H9 (cell line): ENCODE measurements at regions not wholly inside any gene's neighbourhood (a gene's known extent, or its start where the extent isn't known, plus 50 kb on each side); places are given as distances from the start of the nearest gene placed in this dataset.

Experiments used
- DNase-seq: peaks from one replicate; pipeline ENCODE4 v3.0.0-alpha.2; 2017
- H2AFZ ChIP-seq: one replicate; pipeline ENCODE4 v1.6.1; 2013; ENCODE audit warnings: mild to moderate bottlenecking, low read length, control low read depth, moderate library complexity
- H2AK5ac ChIP-seq: 2 replicates; pipeline ENCODE4 v1.6.1; 2013; ENCODE audit warnings: low read length, control low read depth, mixed read lengths; ENCODE audit not compliant: insufficient read length
- H2BK120ac ChIP-seq: one replicate; pipeline ENCODE4 v1.6.1; 2013; ENCODE audit warnings: low read depth, mild to moderate bottlenecking, low read length, control low read depth, inconsistent platforms; ENCODE audit not compliant: poor library complexity, severe bottlenecking
- H2BK12ac ChIP-seq: 2 replicates; pipeline ENCODE4 v1.6.1; 2013; ENCODE audit warnings: low read length, control low read depth, mixed read lengths, low read depth; ENCODE audit not compliant: insufficient read length
- H2BK15ac ChIP-seq: 2 replicates; pipeline ENCODE4 v1.6.1; 2013; ENCODE audit warnings: low read depth, low read length, control low read depth
- H2BK20ac ChIP-seq: one replicate; pipeline ENCODE4 v1.6.1; 2013; ENCODE audit warnings: low read depth, mild to moderate bottlenecking, low read length, control low read depth, inconsistent platforms; ENCODE audit not compliant: poor library complexity, severe bottlenecking
- H2BK5ac ChIP-seq: 2 replicates; pipeline ENCODE4 v1.6.1; 2013; ENCODE audit warnings: low read length, control low read depth, mixed read lengths; ENCODE audit not compliant: insufficient read length
- H3K14ac ChIP-seq: 2 replicates; pipeline ENCODE4 v1.6.1; 2013; ENCODE audit warnings: low read length, control low read depth; ENCODE audit not compliant: insufficient read depth
- H3K18ac ChIP-seq: 2 replicates; pipeline ENCODE4 v1.6.1; 2013; ENCODE audit warnings: low read depth, mild to moderate bottlenecking, mixed read lengths, low read length, control low read depth; ENCODE audit not compliant: insufficient read length
- H3K23ac ChIP-seq: 2 replicates; pipeline ENCODE4 v1.6.1; 2013; ENCODE audit warnings: low read length, control low read depth, mixed read lengths, low read depth; ENCODE audit not compliant: insufficient read length
- H3K23me2 ChIP-seq: 2 replicates; pipeline ENCODE4 v1.6.1; 2013; ENCODE audit warnings: low read depth, mild to moderate bottlenecking, mixed read lengths, low read length, control low read depth; ENCODE audit not compliant: insufficient read length, poor library complexity, severe bottlenecking
- H3K27ac ChIP-seq: 2 replicates; pipeline ENCODE4 v1.5.1; 2013; ENCODE audit warnings: low read length, control low read depth, mixed read lengths, low read depth; ENCODE audit not compliant: insufficient read length
- H3K27me3 ChIP-seq: 2 replicates; pipeline ENCODE4 v1.6.1; 2013; ENCODE audit warnings: low read length, control low read depth, inconsistent platforms; ENCODE audit not compliant: insufficient read depth
- H3K4ac ChIP-seq: 2 replicates; pipeline ENCODE4 v1.6.1; 2013; ENCODE audit warnings: low read depth, mild to moderate bottlenecking, control low read depth, inconsistent platforms, low read length, moderate library complexity
- H3K4me1 ChIP-seq: 2 replicates; pipeline ENCODE4 v1.6.1; 2013; ENCODE audit warnings: low read length, control low read depth, inconsistent platforms; ENCODE audit not compliant: insufficient read depth
- H3K4me2 ChIP-seq: 2 replicates; pipeline ENCODE4 v1.6.1; 2013; ENCODE audit warnings: low read length, control low read depth, mixed read lengths; ENCODE audit not compliant: insufficient read length, insufficient read depth
- H3K56ac ChIP-seq: 2 replicates; pipeline ENCODE4 v1.6.1; 2013; ENCODE audit warnings: low read depth, mild to moderate bottlenecking, mixed read lengths, low read length, control low read depth; ENCODE audit not compliant: insufficient read length
- H3K79me1 ChIP-seq: 2 replicates; pipeline ENCODE4 v1.6.1; 2013; ENCODE audit warnings: low read depth, mild to moderate bottlenecking, moderate library complexity, low read length, control low read depth, inconsistent platforms; ENCODE audit not compliant: insufficient read depth, poor library complexity, severe bottlenecking
- H3K79me2 ChIP-seq: 2 replicates; pipeline ENCODE4 v1.6.1; 2013; ENCODE audit warnings: low read length, control low read depth, inconsistent platforms; ENCODE audit not compliant: insufficient read depth
- H3K9ac ChIP-seq: 2 replicates; pipeline ENCODE4 v1.6.1; 2013; ENCODE audit warnings: low read length, control low read depth, mixed read lengths; ENCODE audit not compliant: insufficient read length; ENCODE audit errors: extremely low read depth
- H3K9me3 ChIP-seq: one replicate; pipeline ENCODE4 v1.6.1; 2013; ENCODE audit warnings: low read depth, low read length, inconsistent platforms; ENCODE audit not compliant: control insufficient read depth
- H3T11ph ChIP-seq: one replicate; pipeline ENCODE4 v1.6.1; 2013; ENCODE audit warnings: mild to moderate bottlenecking, low read length, control low read depth, inconsistent platforms
- H4K20me1 ChIP-seq: one replicate; pipeline ENCODE4 v1.6.1; 2013; ENCODE audit not compliant: control insufficient read depth, insufficient read length, insufficient read depth
- H4K5ac ChIP-seq: 2 replicates; pipeline ENCODE4 v1.6.1; 2013; ENCODE audit warnings: low read depth, mild to moderate bottlenecking, mixed read lengths, low read length, control low read depth; ENCODE audit not compliant: insufficient read length
- H4K8ac ChIP-seq: replicated peaks from 2 replicates; pipeline ENCODE4 v1.6.1; 2013; ENCODE audit warnings: low read length, control low read depth, mixed read lengths, low read depth; ENCODE audit not compliant: insufficient read length
- H4K91ac ChIP-seq: 2 replicates; pipeline ENCODE4 v1.6.1; 2013; ENCODE audit warnings: low read depth, mild to moderate bottlenecking, moderate library complexity, mixed read lengths, low read length, control low read depth; ENCODE audit not compliant: insufficient read length
- H3K27ac Mint-ChIP-seq, 3 experiments: 2 replicates in 2 of 3; 3 replicates in 1 of 3; pipeline ENCODE4 v1.8.0; 2020 to 2021; ENCODE audit warnings: mixed read lengths in 3 of 3, mild to moderate bottlenecking in 1 of 3, moderate library complexity in 1 of 3
- H3K27me3 Mint-ChIP-seq: 2 replicates; pipeline ENCODE4 v1.8.0; 2021; ENCODE audit warnings: low read depth, mild to moderate bottlenecking, moderate library complexity, mixed read lengths
- H3K36me3 Mint-ChIP-seq, 3 experiments: 2 replicates in 2 of 3; 3 replicates in 1 of 3; pipeline ENCODE4 v1.8.0; 2020 to 2021; ENCODE audit warnings: low read depth in 3 of 3, mixed read lengths in 3 of 3; ENCODE audit not compliant: insufficient read depth in 1 of 3
- H3K4me1 Mint-ChIP-seq, 2 experiments: 2 replicates each; pipeline ENCODE4 v1.8.0; 2020; ENCODE audit warnings: mixed read lengths in 2 of 2
- H3K4me3 Mint-ChIP-seq, 2 experiments: 2 replicates in 1 of 2; 3 replicates in 1 of 2; pipeline ENCODE4 v1.8.0; 2020 to 2021; ENCODE audit warnings: mild to moderate bottlenecking in 2 of 2, mixed read lengths in 2 of 2, moderate library complexity in 1 of 2
- H3K9me3 Mint-ChIP-seq, 2 experiments: 2 replicates in 1 of 2; 3 replicates in 1 of 2; pipeline ENCODE4 v1.8.0; 2020; ENCODE audit warnings: mild to moderate bottlenecking in 2 of 2, mixed read lengths in 2 of 2, moderate library complexity in 1 of 2
- CTCF ChIP-seq: fragments of 200-600 bp; sonication (generic); conservative IDR thresholded peaks from 3 replicates; pipeline ENCODE4 v1.8.0; 2021; ENCODE audit warnings: antibody characterized with exemption, mild to moderate bottlenecking
- WGBS: extraction: QIAGEN DNeasy Blood & Tissue Kit; methylation state at CpG from one replicate; pipeline ENCODE4 v1.1.7; 2013; ENCODE audit warnings: missing lambda C conversion rate, low lambda C conversion rate, mixed read lengths; ENCODE audit not compliant: insufficient read length; ENCODE audit errors: extremely low coverage; 5-methylcytosine and 5-hydroxymethylcytosine counted together

GRCh38 chr14:66017927-66018326, 468.2 kb upstream of the CCDC196 start:
- H4K91ac ChIP-seq = no peak overlapping the region
- no peak overlapping the region for H3K4me3 Mint-ChIP-seq
- no peak overlapping the region for H3K23ac ChIP-seq
- no peak overlapping the region for H3K18ac ChIP-seq
- no peak for DNase-seq
- no peak overlapping the region for H3T11ph ChIP-seq
- TF ChIP-seq CTCF = no peak
- H3K9me3 ChIP-seq = no peaks in the 10 kb centered on the region
- H2BK5ac ChIP-seq = no peak overlapping the region
- no peak overlapping the region for H2BK20ac ChIP-seq
- H3K27ac Mint-ChIP-seq = no peak overlapping the region
- H3K79me1 ChIP-seq = no peaks in the 10 kb centered on the region
- no peak overlapping the region for H2AK5ac ChIP-seq
- H3K4ac ChIP-seq = no peak overlapping the region
- no peak overlapping the region for H3K4me2 ChIP-seq
- WGBS = no CpG with 5 or more reads among the region's 1 CpG
- H2BK15ac ChIP-seq = no peak overlapping the region
- peaks cover 2 to 5% of the 10 kb centered on the region in 2 experiments; a peak in 3 of 5 replicates for H3K9me3 Mint-ChIP-seq
- H4K8ac ChIP-seq = no peak overlapping the region
- no peaks in the 10 kb centered on the region for H3K79me2 ChIP-seq
- no peaks in the 10 kb centered on the region for H3K4me1 ChIP-seq
- H2BK120ac ChIP-seq = no peak overlapping the region
- H3K27me3 Mint-ChIP-seq = no peaks in the 10 kb centered on the region; the same call in 1 of the 2 replicates
- H3K27ac ChIP-seq = no peak overlapping the region
- H3K14ac ChIP-seq = no peak overlapping the region
- H3K9ac ChIP-seq = no peak overlapping the region
- H3K23me2 ChIP-seq = no peaks in the 10 kb centered on the region
- no peak overlapping the region for H3K56ac ChIP-seq
- peaks cover under 1 to 3% of the 10 kb centered on the region in 2 experiments; a peak in 2 of 4 replicates for H3K4me1 Mint-ChIP-seq
- H3K27me3 ChIP-seq = no peaks in the 10 kb centered on the region
- H2BK12ac ChIP-seq = no peak overlapping the region
- H4K20me1 ChIP-seq = peaks cover 2% of the 10 kb centered on the region
- H4K5ac ChIP-seq = no peak overlapping the region
- no peak overlapping the region for H2AFZ ChIP-seq
- H3K36me3 Mint-ChIP-seq = peaks cover 0 to 9% (median 0%) of the 10 kb centered on the region in 3 experiments; a peak in 4 of 7 replicates
